WERI-Rb-1 (cell line): ENCODE measurements at regions not wholly inside any gene's neighbourhood (a gene's known extent, or its start where the extent isn't known, plus 50 kb on each side); places are given as distances from the start of the nearest gene placed in this dataset.

Source experiments
- DNase-seq: peaks from one replicate; pipeline ENCODE4 v3.0.0-alpha.2; 2020
- H3K27ac ChIP-seq: fragments of 250-450 bp; sonication (Bioruptor Pico); 2 replicates; pipeline ENCODE4 v1.5.1; 2020; ENCODE audit warnings: mild to moderate bottlenecking, moderate library complexity
- H3K27me3 ChIP-seq: fragments of 250-450 bp; sonication (Bioruptor Pico); 2 replicates; pipeline ENCODE4 v1.5.1; 2021; ENCODE audit warnings: mild to moderate bottlenecking, low read depth, moderate library complexity; ENCODE audit not compliant: insufficient read depth, severe bottlenecking
- H3K36me3 ChIP-seq: fragments of 250-450 bp; sonication (Bioruptor Pico); 2 replicates; pipeline ENCODE4 v1.5.1; 2020; ENCODE audit warnings: mild to moderate bottlenecking, moderate library complexity
- H3K4me3 ChIP-seq: 2 replicates; pipeline ENCODE4 v1.5.1; 2011; ENCODE audit warnings: low read depth, mild to moderate bottlenecking, control low read depth, low read length
- H3K9me3 ChIP-seq: fragments of 250-450 bp; sonication (Bioruptor Pico); 2 replicates; pipeline ENCODE4 v1.5.1; 2021; ENCODE audit warnings: mild to moderate bottlenecking, moderate library complexity; ENCODE audit not compliant: severe bottlenecking
- CTCF ChIP-seq: IDR thresholded peaks from 2 replicates; pipeline ENCODE4 v1.5.1; 2011; ENCODE audit warnings: low read depth, mild to moderate bottlenecking, control low read depth, inconsistent platforms, low read length

DNA sequence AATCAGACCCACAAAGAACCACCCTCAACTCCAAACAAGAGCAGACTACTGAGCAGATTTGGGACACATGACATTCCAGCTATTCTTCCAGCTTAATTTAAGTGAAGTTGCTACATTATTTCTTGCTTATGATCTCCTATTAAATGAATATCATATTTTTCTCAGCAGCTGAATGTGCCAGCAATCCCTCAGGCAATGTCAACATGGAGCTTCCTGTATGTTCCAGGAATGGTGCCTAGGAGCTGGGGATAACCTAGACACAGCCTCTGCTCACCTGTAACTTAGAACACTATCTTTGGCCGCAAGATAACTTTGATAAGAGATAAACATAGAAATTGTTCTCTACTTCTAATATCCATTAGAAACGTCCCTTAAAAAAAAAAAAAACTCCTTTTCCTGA, 274.4 kb upstream of the RASGEF1B start:
- H3K4me3 ChIP-seq = no peak overlapping the region
- no peaks in the 10 kb centered on the region for H3K36me3 ChIP-seq
- peak overlapping the region; percentile 97 for H3K27ac ChIP-seq
- DNase-seq = no peak
- H3K27me3 ChIP-seq = no peaks in the 10 kb centered on the region
- peaks cover 8% of the 10 kb centered on the region for H3K9me3 ChIP-seq
- no peak for TF ChIP-seq CTCF

DNA sequence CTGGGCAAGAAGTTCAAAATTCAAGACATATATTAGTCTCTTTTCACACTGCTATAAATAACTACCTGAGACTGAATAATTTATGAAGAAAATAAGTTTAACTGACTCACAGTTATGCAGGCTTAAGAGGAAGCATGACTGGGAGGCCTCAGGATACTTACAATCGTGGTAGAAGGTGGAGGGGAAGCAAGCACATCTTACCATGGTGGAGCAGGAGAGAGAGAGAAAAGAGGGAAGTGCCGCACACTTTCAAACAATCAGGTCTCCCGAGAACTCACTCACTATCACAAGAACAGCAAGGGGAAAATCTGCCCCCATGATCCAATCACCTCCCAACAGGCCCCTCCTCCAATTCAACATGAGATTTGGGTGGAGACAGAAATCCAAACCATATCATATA, 273.3 kb upstream of the RASGEF1B start:
- TF ChIP-seq CTCF = no peak
- DNase-seq = no peak

GRCh38 chr4:81743731-81744435, 272.2 kb upstream of the RASGEF1B start:
- Histone ChIP-seq H3K36me3 (no peaks in the 10 kb centered on the region), H3K27me3 (no peaks in the 10 kb centered on the region), H3K27ac (peak overlapping the region; percentile 97), H3K4me3 (peak overlapping the region; percentile 11; the same call in 1 of the 2 replicates), H3K9me3 (peaks cover 8% of the 10 kb centered on the region)
- peak; percentile 94 for DNase-seq
- no peak for TF ChIP-seq CTCF

More for the DNA sequence above, 273.3 kb upstream of the RASGEF1B start:
- H3K9me3 ChIP-seq = peaks cover 8% of the 10 kb centered on the region
- H3K27ac ChIP-seq = peak overlapping the region; percentile 97
- H3K36me3 ChIP-seq = no peaks in the 10 kb centered on the region
- H3K4me3 ChIP-seq = no peak overlapping the region
- no peaks in the 10 kb centered on the region for H3K27me3 ChIP-seq

GRCh38 chr4:81740487-81740886, 268.8 kb upstream of the RASGEF1B start:
- Histone ChIP-seq H3K27me3 (no peaks in the 10 kb centered on the region), H3K9me3 (no peaks in the 10 kb centered on the region), H3K27ac (no peak overlapping the region), H3K36me3 (no peaks in the 10 kb centered on the region), H3K4me3 (no peak overlapping the region)
- no peak for TF ChIP-seq CTCF
- DNase-seq = no peak

GRCh38 chr4:81738891-81739290, 267.2 kb upstream of the RASGEF1B start:
- H3K27ac ChIP-seq = no peak overlapping the region
- H3K4me3 ChIP-seq = no peak overlapping the region
- peaks cover 2% of the 10 kb centered on the region for H3K9me3 ChIP-seq
- no peaks in the 10 kb centered on the region for H3K27me3 ChIP-seq
- DNase-seq = no peak
- no peak for TF ChIP-seq CTCF
- H3K36me3 ChIP-seq = no peaks in the 10 kb centered on the region
